ENCODE measurements at regions not wholly inside any gene's neighbourhood (a gene's known extent, or its start where the extent isn't known, plus 50 kb on each side); places are given as distances from the start of the nearest gene placed in this dataset.

- no peaks in the 10 kb centered on the region for H3K36me3 Mint-ChIP-seq (ENCODE audit: low read depth)
- no peak overlapping the region for H3K4me3 Mint-ChIP-seq
- H3K27me3 Mint-ChIP-seq: peaks cover 31% of the 10 kb centered on the region
- ATAC-seq (ENCODE audit: low read depth) (no peak), DNase-seq (no peak)
- peaks cover 29% of the 10 kb centered on the region for H3K4me1 Mint-ChIP-seq
- intact Hi-C loops (cut with micrococcal nuclease): no loop called here
- ChIA-PET CTCF (no interaction called here), POLR2A (interaction anchor here (1.2 kb wide), 1 partner anchor 7 kb away, joined by 3 read pairs; no protein-coding TSS in a partner anchor)
- TF ChIP-seq CTCF (IDR thresholded peaks at IDR 0.05): no peak
- no peaks in the 10 kb centered on the region for H3K9me3 Mint-ChIP-seq
- no peak overlapping the region for H3K27ac Mint-ChIP-seq
Measured at GRCh38 chr3:40615918-40616819, 91.4 kb downstream of the ZNF621 start.

DNA sequence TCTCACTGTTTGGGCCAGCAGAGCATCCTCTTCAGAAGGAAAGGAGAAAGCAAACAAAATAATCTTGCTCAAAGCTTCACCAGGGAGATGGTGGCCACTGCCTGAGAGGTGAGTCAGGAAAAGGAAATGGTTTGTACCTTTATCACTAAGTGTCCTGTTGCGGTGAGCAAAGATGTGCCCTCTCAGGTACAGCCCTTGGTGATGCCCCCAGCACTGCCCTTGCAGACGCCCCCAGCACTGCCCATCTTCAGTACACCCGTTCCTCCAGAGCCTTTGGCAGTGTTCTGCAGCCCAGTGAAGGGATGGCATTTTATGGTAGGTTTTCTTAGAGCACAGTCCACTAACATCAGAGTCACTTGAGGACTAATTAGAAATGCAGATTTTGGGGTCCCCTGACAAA, 92.3 kb downstream of the ZNF621 start:
- DNase-seq: no peak
- ChIA-PET POLR2A (interaction anchor here (0.7 kb wide), 1 partner anchor 355 kb away, joined by 3 read pairs; no protein-coding TSS in a partner anchor), CTCF (no interaction called here)
- no peak for ATAC-seq (ENCODE audit: low read depth)
- intact Hi-C loops (cut with micrococcal nuclease): no loop called here
- Mint-ChIP-seq H3K4me1 (peaks cover 34% of the 10 kb centered on the region), H3K4me3 (no peak overlapping the region), H3K27me3 (peaks cover 31% of the 10 kb centered on the region), H3K9me3 (no peaks in the 10 kb centered on the region), H3K27ac (no peak overlapping the region), H3K36me3 (ENCODE audit: low read depth) (no peaks in the 10 kb centered on the region)
- no peak for TF ChIP-seq CTCF (IDR thresholded peaks at IDR 0.05)

GRCh38 chr3:40618158-40618557, 93.4 kb downstream of the ZNF621 start:
- H3K27me3 Mint-ChIP-seq: peaks cover 28% of the 10 kb centered on the region
- peaks cover 26% of the 10 kb centered on the region for H3K4me1 Mint-ChIP-seq
- DNase-seq: no peak
- H3K27ac Mint-ChIP-seq: no peak overlapping the region
- TF ChIP-seq CTCF (IDR thresholded peaks at IDR 0.05): no peak
- H3K36me3 Mint-ChIP-seq (ENCODE audit: low read depth): no peaks in the 10 kb centered on the region
- CTCF ChIA-PET: no interaction called here
- H3K4me3 Mint-ChIP-seq: no peak overlapping the region
- ATAC-seq (ENCODE audit: low read depth): no peak
- intact Hi-C loops (cut with micrococcal nuclease): no loop called here
- no peaks in the 10 kb centered on the region for H3K9me3 Mint-ChIP-seq
- POLR2A ChIA-PET: no interaction called here

- no peaks in the 10 kb centered on the region for H3K36me3 Mint-ChIP-seq (ENCODE audit: low read depth)
- CTCF ChIA-PET: no interaction called here
- TF ChIP-seq CTCF (IDR thresholded peaks at IDR 0.05): no peak
- no peak overlapping the region for H3K4me3 Mint-ChIP-seq
- peaks cover 24% of the 10 kb centered on the region for H3K4me1 Mint-ChIP-seq
- DNase-seq (no peak), ATAC-seq (ENCODE audit: low read depth) (no peak)
- intact Hi-C loops (cut with micrococcal nuclease): loop anchor here (5.0 kb wide), 1 partner anchor 42 kb away; no protein-coding TSS in a partner anchor
- peaks cover 23% of the 10 kb centered on the region for H3K27me3 Mint-ChIP-seq
- H3K9me3 Mint-ChIP-seq: no peaks in the 10 kb centered on the region
- H3K27ac Mint-ChIP-seq: no peak overlapping the region
- POLR2A ChIA-PET: no interaction called here
Measured at GRCh38 chr3:40620151-40620550, 95.4 kb downstream of the ZNF621 start.

GRCh38 chr3:40621252-40621651, 96.5 kb downstream of the ZNF621 start:
- ChIA-PET CTCF (no interaction called here), POLR2A (interaction anchor here (0.5 kb wide), 1 partner anchor 125 kb away, joined by 3 read pairs; no protein-coding TSS in a partner anchor)
- TF ChIP-seq CTCF (IDR thresholded peaks at IDR 0.05): no peak
- peaks cover under 1% of the 10 kb centered on the region for H3K9me3 Mint-ChIP-seq
- intact Hi-C loops (cut with micrococcal nuclease): loop anchor here (5.0 kb wide), 1 partner anchor 41 kb away; no protein-coding TSS in a partner anchor
- H3K4me3 Mint-ChIP-seq: no peak overlapping the region
- peaks cover 5% of the 10 kb centered on the region for H3K36me3 Mint-ChIP-seq (ENCODE audit: low read depth)
- peaks cover 12% of the 10 kb centered on the region for H3K27me3 Mint-ChIP-seq
- H3K4me1 Mint-ChIP-seq: peaks cover 15% of the 10 kb centered on the region
- H3K27ac Mint-ChIP-seq: no peak overlapping the region
- ATAC-seq (ENCODE audit: low read depth) (no peak), DNase-seq (no peak)
